T-cell (primary cell): ENCODE measurements at regions not wholly inside any gene's neighbourhood (a gene's known extent, or its start where the extent isn't known, plus 50 kb on each side); places are given as distances from the start of the nearest gene placed in this dataset.

Source experiments
- ATAC-seq, 4 experiments: fragments of 200-7000 bp in 3 of 4; fragments of 150-1000 bp in 1 of 4; cut with Tn5 transposase; replicated peaks in 1 of 4; 1 replicate in 3 of 4; 2 replicates in 1 of 4; pipeline ENCODE4 v1.10.0; 2021; ENCODE audit warnings: moderate library complexity in 3 of 4, mild to moderate bottlenecking in 2 of 4, moderate number of reproducible peaks in 1 of 4
- CTCF ChIA-PET, 2 donors: fragments of 300-600 bp; sonication (Branson Sonifier 250); formaldehyde crosslinking; loops; one replicate each; lab custom pipeline; 2022; ENCODE audit warnings: antibody characterized with exemption in 2 of 2; lab: Charles Lee
- POLR2A ChIA-PET, 2 donors: fragments of 300-600 bp; sonication (Branson Sonifier 250); formaldehyde crosslinking; loops; one replicate each; lab custom pipeline; 2022; ENCODE audit warnings: antibody characterized with exemption in 2 of 2; lab: Charles Lee
- DNase-seq, 35 experiments: peaks; one replicate each; pipeline versions ENCODE4 v3.0.0 to v3.0.0-alpha.2; 2013 to 2023
- H3K27ac ChIP-seq: one replicate; pipeline ENCODE4 v1.5.1; 2013; ENCODE audit warnings: low read length
- H3K27me3 ChIP-seq, 2 experiments: replicated peaks in 1 of 2; 1 replicate in 1 of 2; 2 replicates in 1 of 2; pipeline versions ENCODE4 v1.6.1 to v1.7.0; 2013; ENCODE audit warnings: low read length in 1 of 2, mixed read lengths in 1 of 2; ENCODE audit not compliant: control insufficient read depth in 2 of 2, insufficient read depth in 2 of 2; ENCODE audit errors: extremely low read depth in 1 of 2
- H3K36me3 ChIP-seq, 2 donors: 1 replicate in 1 of 2; 2 replicates in 1 of 2; pipeline versions ENCODE4 v1.6.1 to v1.7.0; 2013; ENCODE audit warnings: low read length in 1 of 2; ENCODE audit not compliant: control insufficient read depth in 2 of 2, insufficient read depth in 1 of 2; ENCODE audit errors: extremely low read depth in 1 of 2
- H3K4me1 ChIP-seq, 2 experiments: 1 replicate in 1 of 2; 2 replicates in 1 of 2; pipeline versions ENCODE4 v1.6.1 to v1.7.0; 2013; ENCODE audit warnings: low read length in 2 of 2, mixed read lengths in 1 of 2; ENCODE audit not compliant: insufficient read depth in 2 of 2, control insufficient read depth in 1 of 2; ENCODE audit errors: extremely low read depth in 1 of 2
- H3K4me3 ChIP-seq, 2 donors: 1 replicate in 1 of 2; 2 replicates in 1 of 2; pipeline versions ENCODE4 v1.5.1 to v1.7.0; 2013; ENCODE audit warnings: mild to moderate bottlenecking in 2 of 2, low read length in 1 of 2, moderate library complexity in 1 of 2; ENCODE audit not compliant: control insufficient read depth in 1 of 2; ENCODE audit errors: extremely low read depth in 1 of 2
- H3K9me3 ChIP-seq: 2 replicates; pipeline ENCODE4 v1.7.0; 2013
- H3K27ac Mint-ChIP-seq, 2 donors: one replicate each; pipeline ENCODE4 v1.8.0; 2020 to 2021; ENCODE audit warnings: mild to moderate bottlenecking in 2 of 2, mixed read lengths in 2 of 2
- H3K27me3 Mint-ChIP-seq, 2 donors: one replicate each; pipeline ENCODE4 v1.8.0; 2021 to 2022; ENCODE audit warnings: mixed read lengths in 2 of 2
- H3K36me3 Mint-ChIP-seq: one replicate; pipeline ENCODE4 v1.8.0; 2021; ENCODE audit warnings: mixed read lengths
- H3K4me1 Mint-ChIP-seq, 3 donors: one replicate each; pipeline ENCODE4 v1.8.0; 2020 to 2022; ENCODE audit warnings: mixed read lengths in 3 of 3, mild to moderate bottlenecking in 1 of 3
- H3K4me3 Mint-ChIP-seq, 3 donors: one replicate each; pipeline ENCODE4 v1.8.0; 2020 to 2022; ENCODE audit warnings: mild to moderate bottlenecking in 3 of 3, mixed read lengths in 3 of 3, moderate library complexity in 3 of 3
- H3K9me3 Mint-ChIP-seq, 3 donors: one replicate each; pipeline ENCODE4 v1.8.0; 2020 to 2022; ENCODE audit warnings: mixed read lengths in 3 of 3
- WGBS: methylation state at CpG from one replicate; pipeline ENCODE4 v1.1.5; 2013; ENCODE audit warnings: missing lambda C conversion rate; ENCODE audit not compliant: insufficient coverage; 5-methylcytosine and 5-hydroxymethylcytosine counted together

- no peak for ATAC-seq
- ChIA-PET CTCF (no interaction called here), POLR2A (no interaction called here)
- no peak overlapping the region for H3K27ac ChIP-seq
- Mint-ChIP-seq H3K27ac (no peak overlapping the region), H3K36me3 (no peaks in the 10 kb centered on the region), H3K4me1 (peaks cover 0 to 6% (median 0%) of the 10 kb centered on the region in 3 donors), H3K27me3 (peaks cover 16 to 22% of the 10 kb centered on the region in 2 donors), H3K4me3 (no peak overlapping the region), H3K9me3 (no peaks in the 10 kb centered on the region)
- DNase-seq: no peak
- 75% methylated on average over 5 of the region's 6 CpGs for WGBS
- peaks cover 0 to 51% of the 10 kb centered on the region in 2 experiments for H3K27me3 ChIP-seq
- no peak overlapping the region for H3K4me3 ChIP-seq
- no peaks in the 10 kb centered on the region for H3K36me3 ChIP-seq
- no peaks in the 10 kb centered on the region for H3K9me3 ChIP-seq
- H3K4me1 ChIP-seq: peaks cover 0 to 5% of the 10 kb centered on the region in 2 experiments
Measured at GRCh38 chr20:50272724-50273446, 82.3 kb downstream of the CEBPB start.

- Mint-ChIP-seq H3K4me3 (no peak overlapping the region), H3K36me3 (no peaks in the 10 kb centered on the region)
Measured at GRCh38 chr20:50273601-50274491, 83.2 kb downstream of the CEBPB start.

GRCh38 chr20:50274570-50275430 is 84.2 kb downstream of the CEBPB start:
- H3K9me3 ChIP-seq: no peaks in the 10 kb centered on the region
- CTCF ChIA-PET: no interaction called here
- Mint-ChIP-seq H3K27me3 (peaks cover 16 to 22% of the 10 kb centered on the region in 2 donors), H3K27ac (no peak overlapping the region), H3K9me3 (no peaks in the 10 kb centered on the region), H3K36me3 (no peaks in the 10 kb centered on the region), H3K4me1 (peaks cover 0 to 6% (median 0%) of the 10 kb centered on the region in 3 donors), H3K4me3 (no peak overlapping the region)
- no peak overlapping the region for H3K4me3 ChIP-seq
- ATAC-seq (no peak), DNase-seq (peak in 17 of 35 experiments; percentile 11 to 59 (median 25))
- H3K36me3 ChIP-seq: no peaks in the 10 kb centered on the region
- POLR2A ChIA-PET: no interaction called here
- H3K4me1 ChIP-seq: peaks cover 0 to 5% of the 10 kb centered on the region in 2 experiments
- H3K27me3 ChIP-seq: peaks cover 0 to 56% of the 10 kb centered on the region in 2 experiments
- no peak overlapping the region for H3K27ac ChIP-seq
- WGBS: 72% methylated on average over 13 of the region's 21 CpGs

More at GRCh38 chr20:50273601-50274491, 83.2 kb downstream of the CEBPB start:
- DNase-seq (no peak), ATAC-seq (no peak)
- H3K9me3 Mint-ChIP-seq: no peaks in the 10 kb centered on the region
- POLR2A ChIA-PET: no interaction called here
- WGBS: 82% methylated on average over 9 of the region's 19 CpGs
- no peaks in the 10 kb centered on the region for H3K36me3 ChIP-seq
- peaks cover 0 to 61% of the 10 kb centered on the region in 2 experiments for H3K27me3 ChIP-seq
- no peaks in the 10 kb centered on the region for H3K9me3 ChIP-seq
- CTCF ChIA-PET: no interaction called here
- H3K27ac Mint-ChIP-seq: no peak overlapping the region
- no peak overlapping the region for H3K27ac ChIP-seq
- H3K4me3 ChIP-seq: no peak overlapping the region
- H3K4me1 Mint-ChIP-seq: peaks cover 0 to 6% (median 0%) of the 10 kb centered on the region in 3 donors
- peaks cover 16 to 22% of the 10 kb centered on the region in 2 donors for H3K27me3 Mint-ChIP-seq
- peaks cover 0 to 5% of the 10 kb centered on the region in 2 experiments for H3K4me1 ChIP-seq

- no peak overlapping the region for H3K27ac ChIP-seq
- H3K36me3 ChIP-seq: no peaks in the 10 kb centered on the region
- H3K27ac Mint-ChIP-seq: no peak overlapping the region
- H3K9me3 Mint-ChIP-seq: no peaks in the 10 kb centered on the region
- ATAC-seq: no peak
- peak in 1 of 35 experiments; percentile 36 for DNase-seq
- H3K27me3 ChIP-seq: peaks cover 0 to 47% of the 10 kb centered on the region in 2 experiments
- no peaks in the 10 kb centered on the region for H3K4me1 ChIP-seq
- no peak overlapping the region for H3K4me3 ChIP-seq
- H3K27me3 Mint-ChIP-seq: peaks cover 6 to 11% of the 10 kb centered on the region in 2 donors
- H3K9me3 ChIP-seq: no peaks in the 10 kb centered on the region
- no peaks in the 10 kb centered on the region for H3K4me1 Mint-ChIP-seq
- ChIA-PET CTCF (interaction anchor here (0.5 to 0.6 kb wide), 2 partner anchors 330 to 390 kb away, joined by 3 to 4 read pairs; no protein-coding TSS in a partner anchor), POLR2A (no interaction called here)
- no peaks in the 10 kb centered on the region for H3K36me3 Mint-ChIP-seq
- WGBS: 62% methylated on average over 8 of the region's 19 CpGs
- H3K4me3 Mint-ChIP-seq: no peak overlapping the region
Measured at GRCh38 chr20:50276119-50277063, 85.8 kb downstream of the CEBPB start.

GRCh38 chr20:50277064-50277415 is 86.4 kb downstream of the CEBPB start:
- Histone ChIP-seq H3K4me1 (no peaks in the 10 kb centered on the region), H3K27me3 (peaks cover 0 to 45% of the 10 kb centered on the region in 2 experiments), H3K36me3 (no peaks in the 10 kb centered on the region), H3K4me3 (no peak overlapping the region), H3K27ac (no peak overlapping the region), H3K9me3 (no peaks in the 10 kb centered on the region)
- H3K4me1 Mint-ChIP-seq: no peaks in the 10 kb centered on the region
- WGBS: 87% methylated on average over 5 of the region's 5 CpGs
- H3K36me3 Mint-ChIP-seq: no peaks in the 10 kb centered on the region
- ATAC-seq (no peak), DNase-seq (no peak)
- ChIA-PET CTCF (no interaction called here), POLR2A (no interaction called here)
- peaks cover 3 to 6% of the 10 kb centered on the region in 2 donors for H3K27me3 Mint-ChIP-seq
- no peak overlapping the region for H3K27ac Mint-ChIP-seq
- H3K9me3 Mint-ChIP-seq: no peaks in the 10 kb centered on the region
- no peak overlapping the region for H3K4me3 Mint-ChIP-seq
